ENCODE measurements at regions not wholly inside any gene's neighbourhood (a gene's known extent, or its start where the extent isn't known, plus 50 kb on each side); places are given as distances from the start of the nearest gene placed in this dataset.

DNA sequence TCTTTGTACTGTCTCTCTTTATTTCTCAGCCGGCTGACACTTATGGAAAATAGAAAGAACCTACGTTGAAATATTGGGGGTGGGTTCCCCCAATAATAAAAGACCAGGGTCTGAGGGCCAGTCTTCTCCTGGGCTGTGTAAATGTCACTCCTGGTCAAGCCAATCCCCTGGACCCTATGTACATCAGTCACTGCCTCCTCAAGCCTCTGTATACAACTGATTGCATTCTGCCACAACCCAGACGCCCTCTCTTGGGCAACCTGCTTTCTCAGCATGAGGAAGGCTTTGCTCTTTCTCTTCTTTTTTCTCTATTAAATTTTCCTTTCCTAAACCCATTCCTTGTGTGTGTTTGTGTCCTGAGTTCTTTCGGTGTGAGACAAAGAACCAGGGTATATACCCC lies 84.1 kb upstream of the SERBP1 start:
- peak; percentile 76 to 80; a peak in 5 of 6 replicates for ATAC-seq
- ChIA-PET POLR2A (interaction anchor here (0.6 kb wide), 1 partner anchor 246 kb away, joined by 3 read pairs; no protein-coding TSS in a partner anchor), CTCF (interaction anchor here (0.7 to 4.7 kb wide), 3 partner anchors 14 to 569 kb away, joined by 3 to 19 read pairs (median 4); no protein-coding TSS in a partner anchor)
- H3K27ac ChIP-seq = no peak overlapping the region
- TF ChIP-seq CHD2 (IDR thresholded peaks at IDR 0.05; ENCODE audit: low read length, partially characterized antibody) (no peak), NPAS2 (CRISPR knock-in tag; IDR thresholded peaks at IDR 0.05; ENCODE audit: borderline replicate concordance) (no peak), NR3C1 (IDR thresholded peaks at IDR 0.05) (no peak), CHD4 (IDR thresholded peaks at IDR 0.05; ENCODE audit: borderline replicate concordance) (no peak), ZFP36 (IDR thresholded peaks at IDR 0.05; ENCODE audit: borderline replicate concordance, partially characterized antibody) (no peak), CBX2 (IDR thresholded peaks at IDR 0.05; ENCODE audit: borderline replicate concordance, low read depth) (no peak), ZNF302 (CRISPR knock-in tag; IDR thresholded peaks at IDR 0.05) (no peak), POLR2AphosphoS2 (conservative IDR thresholded peaks at IDR 0.05; ENCODE audit: low read length) (no peak), JUNB (IDR thresholded peaks at IDR 0.05) (no peak), MAFK (IDR thresholded peaks at IDR 0.05; ENCODE audit: partially characterized antibody) (no peak)
- TF ChIP-seq, protein P1, sequence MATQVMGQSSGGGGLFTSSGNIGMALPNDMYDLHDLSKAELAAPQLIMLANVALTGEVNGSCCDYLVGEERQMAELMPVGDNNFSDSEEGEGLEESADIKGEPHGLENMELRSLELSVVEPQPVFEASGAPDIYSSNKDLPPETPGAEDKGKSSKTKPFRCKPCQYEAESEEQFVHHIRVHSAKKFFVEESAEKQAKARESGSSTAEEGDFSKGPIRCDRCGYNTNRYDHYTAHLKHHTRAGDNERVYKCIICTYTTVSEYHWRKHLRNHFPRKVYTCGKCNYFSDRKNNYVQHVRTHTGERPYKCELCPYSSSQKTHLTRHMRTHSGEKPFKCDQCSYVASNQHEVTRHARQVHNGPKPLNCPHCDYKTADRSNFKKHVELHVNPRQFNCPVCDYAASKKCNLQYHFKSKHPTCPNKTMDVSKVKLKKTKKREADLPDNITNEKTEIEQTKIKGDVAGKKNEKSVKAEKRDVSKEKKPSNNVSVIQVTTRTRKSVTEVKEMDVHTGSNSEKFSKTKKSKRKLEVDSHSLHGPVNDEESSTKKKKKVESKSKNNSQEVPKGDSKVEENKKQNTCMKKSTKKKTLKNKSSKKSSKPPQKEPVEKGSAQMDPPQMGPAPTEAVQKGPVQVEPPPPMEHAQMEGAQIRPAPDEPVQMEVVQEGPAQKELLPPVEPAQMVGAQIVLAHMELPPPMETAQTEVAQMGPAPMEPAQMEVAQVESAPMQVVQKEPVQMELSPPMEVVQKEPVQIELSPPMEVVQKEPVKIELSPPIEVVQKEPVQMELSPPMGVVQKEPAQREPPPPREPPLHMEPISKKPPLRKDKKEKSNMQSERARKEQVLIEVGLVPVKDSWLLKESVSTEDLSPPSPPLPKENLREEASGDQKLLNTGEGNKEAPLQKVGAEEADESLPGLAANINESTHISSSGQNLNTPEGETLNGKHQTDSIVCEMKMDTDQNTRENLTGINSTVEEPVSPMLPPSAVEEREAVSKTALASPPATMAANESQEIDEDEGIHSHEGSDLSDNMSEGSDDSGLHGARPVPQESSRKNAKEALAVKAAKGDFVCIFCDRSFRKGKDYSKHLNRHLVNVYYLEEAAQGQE (IDR thresholded peaks at IDR 0.05) = no peak
- TF ChIP-seq, protein P2, sequence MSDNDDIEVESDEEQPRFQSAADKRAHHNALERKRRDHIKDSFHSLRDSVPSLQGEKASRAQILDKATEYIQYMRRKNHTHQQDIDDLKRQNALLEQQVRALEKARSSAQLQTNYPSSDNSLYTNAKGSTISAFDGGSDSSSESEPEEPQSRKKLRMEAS (IDR thresholded peaks at IDR 0.05) = no peak
- no peak overlapping the region for H3K4me3 ChIP-seq
- no peaks in the 10 kb centered on the region for H3K9me3 ChIP-seq
- H3K4me1 ChIP-seq = no peaks in the 10 kb centered on the region
- H3K4me2 ChIP-seq = no peak overlapping the region
- no peak for FAIRE-seq
- WGBS (ENCODE audit: missing lambda C conversion rate) = 60% methylated on average over 4 of the region's 4 CpGs
- peak in 1 of 2 experiments; percentile 12 for DNase-seq (ENCODE audit: low read depth in 1 of 2, low spot score in 1 of 2)

- H3K4me2 ChIP-seq = no peak overlapping the region
- H3K4me1 ChIP-seq = no peaks in the 10 kb centered on the region
- 29% methylated on average over 2 of the region's 2 CpGs for WGBS (ENCODE audit: missing lambda C conversion rate)
- ChIA-PET CTCF (interaction anchor here (0.7 to 4.7 kb wide), 3 partner anchors 14 to 568 kb away, joined by 3 to 19 read pairs (median 4); no protein-coding TSS in a partner anchor), POLR2A (no interaction called here)
- no peak for TF ChIP-seq NR3C1 (IDR thresholded peaks at IDR 0.05)
- TF ChIP-seq, protein P1 (IDR thresholded peaks at IDR 0.05) = no peak
- TF ChIP-seq HES2 (IDR thresholded peaks at IDR 0.05) = no peak
- no peak for TF ChIP-seq RFX5 (IDR thresholded peaks at IDR 0.05)
- no peak for TF ChIP-seq HEYL (CRISPR knock-in tag; IDR thresholded peaks at IDR 0.05)
- TF ChIP-seq CHD2 (IDR thresholded peaks at IDR 0.05; ENCODE audit: low read length, partially characterized antibody) = no peak
- TF ChIP-seq RAD21 (conservative IDR thresholded peaks at IDR 0.05 in 1 of 2, IDR thresholded peaks at IDR 0.05 in 1 of 2) = no peak
- no peak for TF ChIP-seq NPAS2 (CRISPR knock-in tag; IDR thresholded peaks at IDR 0.05; ENCODE audit: borderline replicate concordance)
- H3K27ac ChIP-seq = no peak overlapping the region
- H3K4me3 ChIP-seq = no peak overlapping the region
- DNase-seq (ENCODE audit: low read depth in 1 of 2, low spot score in 1 of 2) (no peak), FAIRE-seq (no peak), ATAC-seq (no peak)
- no peaks in the 10 kb centered on the region for H3K9me3 ChIP-seq
Observed at GRCh38 chr1:67514786-67515185, 84.6 kb upstream of the SERBP1 start.
